Keratinocyte (primary cell): ENCODE measurements at regions not wholly inside any gene's neighbourhood (a gene's known extent, or its start where the extent isn't known, plus 50 kb on each side); places are given as distances from the start of the nearest gene placed in this dataset.

Experiments
- DNase-seq: peaks from one replicate; pipeline ENCODE4 v3.0.0-alpha.2; 2011; ENCODE audit warnings: low read depth, missing footprints, low spot score
- FAIRE-seq: peaks from 2 replicates; lab custom pipeline; 2011; peaks lifted over from hg19 to GRCh38; lab: Jason Lieb, UNC
- H2AFZ ChIP-seq: 2 replicates; pipeline ENCODE4 v1.6.0; 2012; ENCODE audit warnings: low read length, control low read depth, inconsistent platforms; ENCODE audit not compliant: control insufficient read depth
- H3K27ac ChIP-seq: 2 replicates; pipeline ENCODE4 v1.5.1; 2011; ENCODE audit warnings: low read length; ENCODE audit not compliant: control insufficient read depth, insufficient read depth
- H3K27me3 ChIP-seq: 3 replicates; pipeline ENCODE4 v1.6.0; 2011; ENCODE audit warnings: low read length; ENCODE audit not compliant: control insufficient read depth, insufficient read depth; ENCODE audit errors: extremely low read depth
- H3K36me3 ChIP-seq, 2 experiments: 2 replicates in 1 of 2; 3 replicates in 1 of 2; pipeline ENCODE4 v1.5.1; 2011; ENCODE audit warnings: low read length in 2 of 2, mild to moderate bottlenecking in 1 of 2; ENCODE audit not compliant: control insufficient read depth in 2 of 2, insufficient read depth in 2 of 2; ENCODE audit errors: extremely low read depth in 1 of 2
- H3K4me1 ChIP-seq: 3 replicates; pipeline ENCODE4 v1.5.1; 2011; ENCODE audit warnings: low read length; ENCODE audit not compliant: control insufficient read depth, insufficient read depth; ENCODE audit errors: extremely low read depth
- H3K4me2 ChIP-seq: 3 replicates; pipeline ENCODE4 v1.6.0; 2011; ENCODE audit warnings: low read depth, low read length; ENCODE audit not compliant: control insufficient read depth, insufficient read depth; ENCODE audit errors: extremely low read depth
- H3K4me3 ChIP-seq, 3 experiments: fragments of 200-600 bp in 1 of 3; sonication (generic) in 1 of 3; 2 replicates in 2 of 3; 3 replicates in 1 of 3; pipeline ENCODE4 v1.5.1; 2011 to 2016; ENCODE audit warnings: low read length in 3 of 3, mild to moderate bottlenecking in 3 of 3, control low read depth in 2 of 3, inconsistent platforms in 1 of 3, low read depth in 1 of 3, mixed read lengths in 1 of 3, mixed run types in 1 of 3, moderate library complexity in 1 of 3; ENCODE audit not compliant: control insufficient read depth in 2 of 3, insufficient read depth in 2 of 3; ENCODE audit errors: extremely low read depth in 1 of 3
- H3K79me2 ChIP-seq: 2 replicates; pipeline ENCODE4 v1.6.0; 2012; ENCODE audit warnings: low read length; ENCODE audit not compliant: control insufficient read depth, insufficient read depth
- H3K9ac ChIP-seq: 3 replicates; pipeline ENCODE4 v1.6.0; 2011; ENCODE audit warnings: low read length; ENCODE audit not compliant: control insufficient read depth, insufficient read depth; ENCODE audit errors: extremely low read depth
- H3K9me1 ChIP-seq: 3 replicates; pipeline ENCODE4 v1.6.0; 2011; ENCODE audit warnings: low read length; ENCODE audit not compliant: control insufficient read depth, insufficient read depth; ENCODE audit errors: extremely low read depth
- H3K9me3 ChIP-seq: 2 replicates; pipeline ENCODE4 v1.5.1; 2012; ENCODE audit warnings: low read depth, low read length; ENCODE audit not compliant: control insufficient read depth
- H4K20me1 ChIP-seq: 3 replicates; pipeline ENCODE4 v1.6.0; 2011; ENCODE audit warnings: low read length; ENCODE audit not compliant: control insufficient read depth, insufficient read depth; ENCODE audit errors: extremely low read depth
- CTCF ChIP-seq, 3 experiments: IDR thresholded peaks in 1 of 3; conservative IDR thresholded peaks in 1 of 3; optimal IDR thresholded peaks in 1 of 3; 2 replicates in 2 of 3; 3 replicates in 1 of 3; pipeline versions ENCODE3 to v1.5.1; 2011; ENCODE audit warnings: low read length in 3 of 3, mild to moderate bottlenecking in 3 of 3, moderate library complexity in 2 of 3, control low read depth in 1 of 3, inconsistent platforms in 1 of 3; ENCODE audit not compliant: insufficient read depth in 2 of 3; ENCODE audit errors: extremely low read depth in 1 of 3
- EZH2 ChIP-seq: IDR thresholded peaks from one replicate; pipeline ENCODE4 v1.6.1; 2012; ENCODE audit warnings: inconsistent platforms, mild to moderate bottlenecking, low read length, moderate library complexity
- dilution Hi-C: fragments of 300-500 bp; cut with MboI; formaldehyde crosslinking; loops from one replicate; pipeline ENCODE4 v1.7.0; 2020; ENCODE audit warnings: low sequenced_read_pairs; ENCODE audit not compliant: extremely low pct_ligation_motif_present

- H3K4me1 ChIP-seq, result no peaks in the 10 kb centered on the region
- no peak for DNase-seq
- no peaks in the 10 kb centered on the region for H3K79me2 ChIP-seq
- FAIRE-seq, result no peak
- no peaks in the 10 kb centered on the region for H3K9me3 ChIP-seq
- no peaks in the 10 kb centered on the region for H4K20me1 ChIP-seq
- no peak overlapping the region for H2AFZ ChIP-seq
- dilution Hi-C loops, result no loop called here
- H3K4me3 ChIP-seq, result no peak overlapping the region
- H3K4me2 ChIP-seq, result no peak overlapping the region
- H3K9me1 ChIP-seq, result no peaks in the 10 kb centered on the region
- H3K36me3 ChIP-seq, result no peaks in the 10 kb centered on the region
- H3K27ac ChIP-seq, result no peak overlapping the region
- no peak for TF ChIP-seq EZH2
- no peak for TF ChIP-seq CTCF (optimal IDR thresholded peaks at IDR 0.05 in 1 of 3, IDR thresholded peaks at IDR 0.05 in 1 of 3, conservative IDR thresholded peaks at IDR 0.05 in 1 of 3; ENCODE audit: extremely low read depth in 1 of 3, insufficient read depth in 2 of 3, low read length in 3 of 3)
- H3K9ac ChIP-seq, result no peak overlapping the region
- H3K27me3 ChIP-seq, result no peaks in the 10 kb centered on the region
Observed at GRCh38 chr1:57741521-57741920, 317.7 kb upstream of the DAB1 start.

- no peak overlapping the region for H3K27ac ChIP-seq
- TF ChIP-seq CTCF (optimal IDR thresholded peaks at IDR 0.05 in 1 of 3, IDR thresholded peaks at IDR 0.05 in 1 of 3, conservative IDR thresholded peaks at IDR 0.05 in 1 of 3; ENCODE audit: extremely low read depth in 1 of 3, insufficient read depth in 2 of 3, low read length in 3 of 3) (no peak), EZH2 (no peak)
- DNase-seq (no peak), FAIRE-seq (no peak)
- H3K4me1 ChIP-seq, result no peaks in the 10 kb centered on the region
- no peak overlapping the region for H2AFZ ChIP-seq
- no peak overlapping the region for H3K9ac ChIP-seq
- no peaks in the 10 kb centered on the region for H3K9me1 ChIP-seq
- dilution Hi-C loops, result no loop called here
- H3K4me3 ChIP-seq, result no peak overlapping the region
- no peak overlapping the region for H3K4me2 ChIP-seq
- no peaks in the 10 kb centered on the region for H3K79me2 ChIP-seq
- no peaks in the 10 kb centered on the region for H3K27me3 ChIP-seq
- H3K36me3 ChIP-seq, result no peaks in the 10 kb centered on the region
- H4K20me1 ChIP-seq, result no peaks in the 10 kb centered on the region
- H3K9me3 ChIP-seq, result no peaks in the 10 kb centered on the region
Observed at GRCh38 chr1:57736940-57737339, 313.1 kb upstream of the DAB1 start.
